PC-9 (cell line): ENCODE measurements at regions not wholly inside any gene's neighbourhood (a gene's known extent, or its start where the extent isn't known, plus 50 kb on each side); places are given as distances from the start of the nearest gene placed in this dataset.

Experiments
- EZH2 ChIP-seq: fragments of 200-600 bp; sonication (generic); IDR thresholded peaks from 2 replicates; pipeline ENCODE4 v1.8.0; 2017; ENCODE audit warnings: antibody characterized with exemption, low read depth
- TF ChIP-seq, protein P1 (sequence below): fragments of 200-600 bp; sonication (generic); conservative IDR thresholded peaks from 2 replicates; pipeline ENCODE4 v1.6.1; 2017; ENCODE audit warnings: mixed run types, antibody characterized with exemption, mild to moderate bottlenecking, moderate library complexity

DNA sequence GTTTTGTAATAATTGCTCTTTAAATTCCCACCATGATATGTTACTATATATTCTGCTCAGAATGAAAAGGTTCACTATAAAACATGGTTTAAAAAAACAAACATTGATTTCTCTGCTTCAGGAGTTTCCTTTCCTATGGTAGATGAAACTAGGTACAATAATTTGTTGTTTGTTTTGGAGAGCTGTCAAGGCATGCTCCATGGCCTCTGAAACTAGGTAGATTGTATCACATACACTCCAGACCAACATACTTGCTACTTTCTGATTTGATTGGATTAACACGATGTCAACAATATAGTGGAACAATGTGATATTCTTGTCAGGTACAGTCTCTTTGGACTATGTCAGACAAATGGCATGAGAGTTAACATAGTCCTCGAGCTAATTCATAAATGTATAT is 452.7 kb upstream of the CDH9 start:
- TF ChIP-seq, protein P1, sequence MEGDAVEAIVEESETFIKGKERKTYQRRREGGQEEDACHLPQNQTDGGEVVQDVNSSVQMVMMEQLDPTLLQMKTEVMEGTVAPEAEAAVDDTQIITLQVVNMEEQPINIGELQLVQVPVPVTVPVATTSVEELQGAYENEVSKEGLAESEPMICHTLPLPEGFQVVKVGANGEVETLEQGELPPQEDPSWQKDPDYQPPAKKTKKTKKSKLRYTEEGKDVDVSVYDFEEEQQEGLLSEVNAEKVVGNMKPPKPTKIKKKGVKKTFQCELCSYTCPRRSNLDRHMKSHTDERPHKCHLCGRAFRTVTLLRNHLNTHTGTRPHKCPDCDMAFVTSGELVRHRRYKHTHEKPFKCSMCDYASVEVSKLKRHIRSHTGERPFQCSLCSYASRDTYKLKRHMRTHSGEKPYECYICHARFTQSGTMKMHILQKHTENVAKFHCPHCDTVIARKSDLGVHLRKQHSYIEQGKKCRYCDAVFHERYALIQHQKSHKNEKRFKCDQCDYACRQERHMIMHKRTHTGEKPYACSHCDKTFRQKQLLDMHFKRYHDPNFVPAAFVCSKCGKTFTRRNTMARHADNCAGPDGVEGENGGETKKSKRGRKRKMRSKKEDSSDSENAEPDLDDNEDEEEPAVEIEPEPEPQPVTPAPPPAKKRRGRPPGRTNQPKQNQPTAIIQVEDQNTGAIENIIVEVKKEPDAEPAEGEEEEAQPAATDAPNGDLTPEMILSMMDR: no peak
- TF ChIP-seq EZH2: no peak
